ENCODE measurements at regions not wholly inside any gene's neighbourhood (a gene's known extent, or its start where the extent isn't known, plus 50 kb on each side); places are given as distances from the start of the nearest gene placed in this dataset.

- TF ChIP-seq CTCF (conservative IDR thresholded peaks at IDR 0.05 in 1 of 2, IDR thresholded peaks at IDR 0.05 in 1 of 2; ENCODE audit: low read depth in 1 of 2, low read length in 2 of 2): no peak
- TF ChIP-seq EZH2 (IDR thresholded peaks at IDR 0.05; ENCODE audit: low read length, missing control alignments): no peak
Observed at GRCh38 chr17:77531002-77531401, 390.2 kb downstream of the SEC14L1 start.
